ENCODE measurements at regions not wholly inside any gene's neighbourhood (a gene's known extent, or its start where the extent isn't known, plus 50 kb on each side); places are given as distances from the start of the nearest gene placed in this dataset.

DNA sequence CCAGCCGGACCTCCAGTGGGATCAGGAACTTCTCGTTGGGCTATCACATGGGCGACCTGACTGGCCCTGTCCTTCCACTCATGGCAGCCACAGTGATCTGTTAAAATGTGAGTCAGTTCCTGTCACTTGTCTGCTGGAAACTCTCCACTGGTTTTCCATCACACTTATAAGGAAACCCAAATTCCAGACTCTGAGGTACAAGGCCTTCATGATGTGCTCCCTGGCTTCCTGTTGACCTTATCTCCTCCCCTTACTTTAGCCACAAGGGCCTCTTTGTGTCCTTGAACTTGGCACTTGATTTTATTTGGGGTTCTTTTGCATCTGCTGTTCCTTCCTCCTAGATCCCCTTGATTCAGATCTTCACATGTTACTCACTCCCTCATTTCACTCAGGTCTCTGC, 96.8 kb downstream of the TENT5C start:
- Mint-ChIP-seq H3K4me3 (no peak overlapping the region), H3K9me3 (no peaks in the 10 kb centered on the region), H3K27ac (no peak overlapping the region), H3K4me1 (ENCODE audit: low read depth) (no peaks in the 10 kb centered on the region), H3K36me3 (ENCODE audit: low read depth) (no peaks in the 10 kb centered on the region), H3K27me3 (no peaks in the 10 kb centered on the region)
- Histone ChIP-seq H3K36me3 (ENCODE audit: insufficient read depth, low read length) (no peaks in the 10 kb centered on the region), H3K4me1 (ENCODE audit: insufficient read depth, low read length) (no peaks in the 10 kb centered on the region), H3K4me3 (ENCODE audit: low read length) (no peak overlapping the region), H3K9me3 (ENCODE audit: control insufficient read depth in 1 of 2, insufficient read depth in 1 of 2, low read length in 2 of 2) (no peaks in the 10 kb centered on the region), H3K27ac (ENCODE audit: low read depth in 1 of 2, low read length in 2 of 2) (no peak overlapping the region), H3K27me3 (ENCODE audit: control insufficient read depth in 1 of 2, insufficient read depth in 2 of 2, low read length in 2 of 2) (no peaks in the 10 kb centered on the region)
- ChIA-PET POLR2A (interaction anchor here (0.6 kb wide), 1 partner anchor 125 kb away, joined by 3 read pairs; no protein-coding TSS in a partner anchor), CTCF (no interaction called here)
- ATAC-seq (ENCODE audit: poor library complexity) (no peak), DNase-seq (no peak)
- TF ChIP-seq, protein P1, sequence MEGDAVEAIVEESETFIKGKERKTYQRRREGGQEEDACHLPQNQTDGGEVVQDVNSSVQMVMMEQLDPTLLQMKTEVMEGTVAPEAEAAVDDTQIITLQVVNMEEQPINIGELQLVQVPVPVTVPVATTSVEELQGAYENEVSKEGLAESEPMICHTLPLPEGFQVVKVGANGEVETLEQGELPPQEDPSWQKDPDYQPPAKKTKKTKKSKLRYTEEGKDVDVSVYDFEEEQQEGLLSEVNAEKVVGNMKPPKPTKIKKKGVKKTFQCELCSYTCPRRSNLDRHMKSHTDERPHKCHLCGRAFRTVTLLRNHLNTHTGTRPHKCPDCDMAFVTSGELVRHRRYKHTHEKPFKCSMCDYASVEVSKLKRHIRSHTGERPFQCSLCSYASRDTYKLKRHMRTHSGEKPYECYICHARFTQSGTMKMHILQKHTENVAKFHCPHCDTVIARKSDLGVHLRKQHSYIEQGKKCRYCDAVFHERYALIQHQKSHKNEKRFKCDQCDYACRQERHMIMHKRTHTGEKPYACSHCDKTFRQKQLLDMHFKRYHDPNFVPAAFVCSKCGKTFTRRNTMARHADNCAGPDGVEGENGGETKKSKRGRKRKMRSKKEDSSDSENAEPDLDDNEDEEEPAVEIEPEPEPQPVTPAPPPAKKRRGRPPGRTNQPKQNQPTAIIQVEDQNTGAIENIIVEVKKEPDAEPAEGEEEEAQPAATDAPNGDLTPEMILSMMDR (IDR thresholded peaks at IDR 0.05): no peak
- intact Hi-C loops (cut with DNase I, micrococcal nuclease): no loop called here

DNA sequence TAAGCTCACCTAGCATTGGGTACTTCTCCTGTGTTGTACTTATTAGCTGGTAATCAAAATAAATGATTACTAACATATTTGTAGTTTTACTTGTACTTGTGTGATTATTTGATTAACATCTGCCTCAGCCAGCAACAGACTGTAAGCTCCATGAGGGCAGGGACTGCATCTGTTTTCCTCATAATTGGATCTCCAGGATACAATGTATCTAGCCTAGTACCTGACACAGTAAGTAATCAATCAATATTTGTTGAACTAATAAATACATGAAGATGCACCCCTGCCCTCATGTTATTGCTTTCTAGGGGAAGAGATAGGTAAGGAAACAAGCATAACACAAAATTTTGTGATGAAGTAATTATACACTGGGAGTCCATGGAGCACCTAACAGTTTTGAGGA, 101.5 kb downstream of the TENT5C start:
- no peaks in the 10 kb centered on the region for H3K36me3 Mint-ChIP-seq (ENCODE audit: low read depth)
- TF ChIP-seq, protein P1 (IDR thresholded peaks at IDR 0.05): no peak
- CTCF ChIA-PET: no interaction called here
- no peaks in the 10 kb centered on the region for H3K9me3 Mint-ChIP-seq
- H3K4me3 ChIP-seq (ENCODE audit: low read length): no peak overlapping the region
- no peak overlapping the region for H3K27ac ChIP-seq (ENCODE audit: low read depth in 1 of 2, low read length in 2 of 2)
- intact Hi-C loops (cut with DNase I, micrococcal nuclease): no loop called here
- no peak overlapping the region for H3K4me3 Mint-ChIP-seq
- POLR2A ChIA-PET: no interaction called here
- no peaks in the 10 kb centered on the region for H3K9me3 ChIP-seq (ENCODE audit: control insufficient read depth in 1 of 2, insufficient read depth in 1 of 2, low read length in 2 of 2)
- no peak overlapping the region for H3K27ac Mint-ChIP-seq
- H3K27me3 ChIP-seq (ENCODE audit: control insufficient read depth in 1 of 2, insufficient read depth in 2 of 2, low read length in 2 of 2): peaks cover 5 to 10% of the 10 kb centered on the region in 2 experiments
- ATAC-seq (ENCODE audit: poor library complexity) (no peak), DNase-seq (no peak)
- no peaks in the 10 kb centered on the region for H3K36me3 ChIP-seq (ENCODE audit: insufficient read depth, low read length)
- H3K4me1 ChIP-seq (ENCODE audit: insufficient read depth, low read length): no peaks in the 10 kb centered on the region
- no peaks in the 10 kb centered on the region for H3K4me1 Mint-ChIP-seq (ENCODE audit: low read depth)
- peaks cover 9% of the 10 kb centered on the region for H3K27me3 Mint-ChIP-seq

DNA sequence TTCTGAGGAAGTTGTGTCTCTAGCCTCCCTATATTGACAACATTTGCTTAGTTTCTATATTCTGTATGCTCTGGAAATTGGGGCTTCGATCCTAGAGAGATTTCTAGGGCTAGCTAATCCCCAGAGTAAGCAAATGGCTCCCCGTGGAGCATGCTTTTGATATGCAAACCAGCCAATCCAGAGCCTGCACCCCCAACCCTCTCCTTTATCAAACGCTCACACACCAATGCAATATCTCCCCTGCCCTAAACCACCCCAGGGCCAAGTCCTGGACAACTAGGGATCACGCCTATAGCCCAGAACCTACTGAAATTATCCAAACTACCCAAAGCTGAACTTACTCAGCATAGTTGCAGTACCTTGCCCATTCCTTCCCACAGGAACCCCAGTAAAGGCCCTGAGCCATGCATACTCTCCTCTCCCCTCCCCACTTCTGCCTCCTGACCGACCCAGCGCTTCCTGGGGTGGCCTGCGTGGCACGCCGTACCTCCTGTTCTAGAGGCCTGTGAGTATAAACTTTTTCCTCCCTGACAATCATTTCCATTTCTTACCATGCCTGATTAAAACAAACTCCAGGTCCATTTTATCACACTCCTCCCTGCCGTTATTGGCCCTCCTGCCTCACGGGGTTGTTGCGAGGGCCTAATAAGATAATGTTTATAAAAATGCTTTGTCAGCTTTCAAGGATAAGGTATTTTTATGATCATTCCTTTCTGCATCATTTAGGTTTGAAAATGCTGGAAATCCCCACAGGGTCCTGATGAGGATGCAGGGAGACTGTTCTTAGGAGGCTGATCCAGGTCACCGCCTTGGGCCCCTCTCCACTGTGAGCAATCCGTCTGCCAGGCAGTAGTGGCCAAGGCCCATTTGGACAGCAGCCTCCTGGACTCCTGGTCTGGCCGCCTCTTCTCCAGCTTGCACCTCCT, 102.7 kb downstream of the TENT5C start:
- H3K9me3 Mint-ChIP-seq: no peaks in the 10 kb centered on the region
- ATAC-seq (ENCODE audit: poor library complexity) (no peak), DNase-seq (no peak)
- no peaks in the 10 kb centered on the region for H3K36me3 ChIP-seq (ENCODE audit: insufficient read depth, low read length)
- peaks cover 5 to 11% of the 10 kb centered on the region in 2 experiments for H3K27me3 ChIP-seq (ENCODE audit: control insufficient read depth in 1 of 2, insufficient read depth in 2 of 2, low read length in 2 of 2)
- H3K27ac Mint-ChIP-seq: no peak overlapping the region
- intact Hi-C loops (cut with DNase I, micrococcal nuclease): no loop called here
- TF ChIP-seq, protein P1 (IDR thresholded peaks at IDR 0.05): no peak
- ChIA-PET POLR2A (no interaction called here), CTCF (no interaction called here)
- H3K4me1 Mint-ChIP-seq (ENCODE audit: low read depth): no peaks in the 10 kb centered on the region
- H3K36me3 Mint-ChIP-seq (ENCODE audit: low read depth): no peaks in the 10 kb centered on the region
- H3K27ac ChIP-seq (ENCODE audit: low read depth in 1 of 2, low read length in 2 of 2): no peak overlapping the region
- H3K4me3 Mint-ChIP-seq: no peak overlapping the region
- H3K27me3 Mint-ChIP-seq: peaks cover 9% of the 10 kb centered on the region
- H3K4me1 ChIP-seq (ENCODE audit: insufficient read depth, low read length): no peaks in the 10 kb centered on the region
- no peak overlapping the region for H3K4me3 ChIP-seq (ENCODE audit: low read length)
- H3K9me3 ChIP-seq (ENCODE audit: control insufficient read depth in 1 of 2, insufficient read depth in 1 of 2, low read length in 2 of 2): no peaks in the 10 kb centered on the region

Data from CD4-positive, alpha-beta T cell (primary cell).